Panc1 (cell line): ENCODE measurements at regions not wholly inside any gene's neighbourhood (a gene's known extent, or its start where the extent isn't known, plus 50 kb on each side); places are given as distances from the start of the nearest gene placed in this dataset.

Source experiments
- ATAC-seq: fragments of 200-7000 bp; cut with Tn5 transposase; 2 replicates; pipeline ENCODE4 v1.9.1; 2020; ENCODE audit warnings: mild to moderate bottlenecking, moderate library complexity
- BruUV-seq: library from RNA; stranded (reverse); fragments of 400-500 nt; replicated peaks from 2 replicates; lab custom pipeline; 2021; lab: Mats Ljungman, UMichigan
- CTCF ChIA-PET: fragments of 300-600 bp; sonication (Branson Sonifier 250); formaldehyde crosslinking; loops from one replicate; lab custom pipeline; 2022; ENCODE audit warnings: antibody characterized with exemption; lab: Charles Lee
- POLR2A ChIA-PET: fragments of 300-600 bp; sonication (Branson Sonifier 250); formaldehyde crosslinking; loops from one replicate; lab custom pipeline; 2022; ENCODE audit warnings: antibody characterized with exemption; lab: Charles Lee
- DNase-seq: peaks from one replicate; pipeline ENCODE4 v3.0.0-alpha.2; 2010; ENCODE audit warnings: low read depth, low spot score
- H3K27ac ChIP-seq: 2 replicates; pipeline ENCODE4 v1.5.1; 2011; ENCODE audit warnings: mild to moderate bottlenecking, low read length, inconsistent platforms
- H3K27me3 ChIP-seq: fragments of 200-500 bp; sonication (Bioruptor generic); 2 replicates; pipeline ENCODE4 v1.6.0; 2014; ENCODE audit warnings: low read length, inconsistent platforms; ENCODE audit not compliant: control insufficient read depth, insufficient read depth
- H3K36me3 ChIP-seq: fragments of 200-500 bp; sonication (Bioruptor generic); 2 replicates; pipeline ENCODE4 v1.5.1; 2014; ENCODE audit warnings: inconsistent platforms, mild to moderate bottlenecking, low read length, moderate library complexity; ENCODE audit not compliant: control insufficient read depth, insufficient read depth
- H3K4me1 ChIP-seq: 2 replicates; pipeline ENCODE4 v1.5.1; 2011; ENCODE audit warnings: inconsistent platforms, mild to moderate bottlenecking, low read length, moderate library complexity; ENCODE audit not compliant: control insufficient read depth, insufficient read depth
- H3K4me3 ChIP-seq, 2 experiments: 2 replicates each; pipeline ENCODE4 v1.5.1; 2011 to 2012; ENCODE audit warnings: low read depth in 2 of 2, low read length in 2 of 2, mild to moderate bottlenecking in 2 of 2, inconsistent platforms in 1 of 2, moderate library complexity in 1 of 2
- H3K9me3 ChIP-seq: fragments of 200-500 bp; sonication (Bioruptor generic); 2 replicates; pipeline ENCODE4 v1.5.1; 2014; ENCODE audit warnings: low read depth, mild to moderate bottlenecking, inconsistent platforms, low read length, moderate library complexity; ENCODE audit not compliant: control insufficient read depth, insufficient read depth
- POLR2AphosphoS5 ChIP-seq: IDR thresholded peaks from 2 replicates; pipeline ENCODE4 v1.6.1; 2012; ENCODE audit warnings: mild to moderate bottlenecking, low read depth, low read length, moderate library complexity
- SIN3A ChIP-seq: IDR thresholded peaks from 2 replicates; pipeline ENCODE4 v1.6.1; 2012; ENCODE audit warnings: low read depth, mild to moderate bottlenecking, low read length, moderate library complexity, borderline replicate concordance; ENCODE audit not compliant: insufficient read depth
- TCF7L2 ChIP-seq: IDR thresholded peaks from 2 replicates; pipeline ENCODE4 v1.6.1; 2011; ENCODE audit warnings: mild to moderate bottlenecking, low read depth, low read length, inconsistent platforms
- in situ Hi-C: cut with HindIII; loops from 2 replicates; pipeline ENCODE4 v1.10.0; 2016; ENCODE audit warnings: low sequenced_read_pairs, low pct_unique_long_range_greater_than_20kb
- intact Hi-C: fragments of 100-400 bp; cut with micrococcal nuclease; formaldehyde crosslinking; loops from one replicate; pipeline ENCODE4 v1.10.0; 2022; ENCODE audit not compliant: unreplicated experiment
- TF ChIP-seq, protein P1 (sequence below): fragments of 450-650 bp; IDR thresholded peaks from 2 replicates; pipeline ENCODE4 v1.5.1; 2017; ENCODE audit warnings: mild to moderate bottlenecking
- TF ChIP-seq, protein P2 (sequence below), 2 experiments: IDR thresholded peaks; 2 replicates each; pipeline ENCODE4 v1.6.1; 2011 to 2012; ENCODE audit warnings: low read depth in 2 of 2, control low read depth in 1 of 2, low read length in 1 of 2, mild to moderate bottlenecking in 1 of 2, moderate library complexity in 1 of 2; ENCODE audit not compliant: insufficient read depth in 1 of 2

DNA sequence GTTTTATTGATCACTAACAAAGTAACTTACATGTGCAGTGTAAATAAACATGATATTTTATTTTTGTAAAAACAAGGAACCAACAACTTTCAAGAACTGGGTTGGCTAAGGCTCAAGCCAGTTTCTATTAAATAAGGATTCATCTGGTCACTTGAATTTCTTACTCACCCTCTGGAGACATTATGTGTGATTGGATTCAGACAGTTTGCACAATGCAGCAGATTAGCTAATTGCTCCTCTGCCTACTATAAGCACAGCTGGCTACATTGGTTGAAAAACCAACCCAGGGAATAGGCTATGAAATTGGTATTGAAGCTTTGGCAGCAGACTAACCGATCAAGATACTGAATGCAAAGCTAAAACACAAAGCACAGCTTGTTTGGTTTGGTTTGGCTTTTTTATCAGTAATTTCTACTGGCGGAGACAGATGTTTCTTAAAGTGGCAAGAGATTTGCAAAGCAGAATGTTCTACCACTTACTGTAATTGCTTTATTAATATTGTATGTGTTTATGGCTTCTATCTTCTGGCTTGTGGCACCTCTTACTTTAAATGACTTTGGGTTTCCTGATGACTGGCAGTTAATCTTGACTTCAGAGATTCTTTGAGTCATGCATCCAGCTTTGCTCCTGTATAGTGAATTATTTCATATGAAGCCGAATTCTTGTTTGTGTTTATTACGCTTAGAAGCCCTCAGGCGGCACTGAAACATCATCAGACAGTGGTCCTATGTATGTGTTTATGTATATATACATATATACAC lies 231.5 kb downstream of the MPDZ start:
- intact Hi-C loops: no loop called here
- DNase-seq: no peak
- Histone ChIP-seq H3K27ac (no peak overlapping the region), H3K4me3 (no peak overlapping the region), H3K9me3 (no peaks in the 10 kb centered on the region), H3K4me1 (no peaks in the 10 kb centered on the region), H3K27me3 (no peaks in the 10 kb centered on the region), H3K36me3 (no peaks in the 10 kb centered on the region)
- ChIA-PET CTCF (no interaction called here), POLR2A (no interaction called here)
- TF ChIP-seq, protein P1, sequence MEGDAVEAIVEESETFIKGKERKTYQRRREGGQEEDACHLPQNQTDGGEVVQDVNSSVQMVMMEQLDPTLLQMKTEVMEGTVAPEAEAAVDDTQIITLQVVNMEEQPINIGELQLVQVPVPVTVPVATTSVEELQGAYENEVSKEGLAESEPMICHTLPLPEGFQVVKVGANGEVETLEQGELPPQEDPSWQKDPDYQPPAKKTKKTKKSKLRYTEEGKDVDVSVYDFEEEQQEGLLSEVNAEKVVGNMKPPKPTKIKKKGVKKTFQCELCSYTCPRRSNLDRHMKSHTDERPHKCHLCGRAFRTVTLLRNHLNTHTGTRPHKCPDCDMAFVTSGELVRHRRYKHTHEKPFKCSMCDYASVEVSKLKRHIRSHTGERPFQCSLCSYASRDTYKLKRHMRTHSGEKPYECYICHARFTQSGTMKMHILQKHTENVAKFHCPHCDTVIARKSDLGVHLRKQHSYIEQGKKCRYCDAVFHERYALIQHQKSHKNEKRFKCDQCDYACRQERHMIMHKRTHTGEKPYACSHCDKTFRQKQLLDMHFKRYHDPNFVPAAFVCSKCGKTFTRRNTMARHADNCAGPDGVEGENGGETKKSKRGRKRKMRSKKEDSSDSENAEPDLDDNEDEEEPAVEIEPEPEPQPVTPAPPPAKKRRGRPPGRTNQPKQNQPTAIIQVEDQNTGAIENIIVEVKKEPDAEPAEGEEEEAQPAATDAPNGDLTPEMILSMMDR: no peak
- TF ChIP-seq, protein P2, sequence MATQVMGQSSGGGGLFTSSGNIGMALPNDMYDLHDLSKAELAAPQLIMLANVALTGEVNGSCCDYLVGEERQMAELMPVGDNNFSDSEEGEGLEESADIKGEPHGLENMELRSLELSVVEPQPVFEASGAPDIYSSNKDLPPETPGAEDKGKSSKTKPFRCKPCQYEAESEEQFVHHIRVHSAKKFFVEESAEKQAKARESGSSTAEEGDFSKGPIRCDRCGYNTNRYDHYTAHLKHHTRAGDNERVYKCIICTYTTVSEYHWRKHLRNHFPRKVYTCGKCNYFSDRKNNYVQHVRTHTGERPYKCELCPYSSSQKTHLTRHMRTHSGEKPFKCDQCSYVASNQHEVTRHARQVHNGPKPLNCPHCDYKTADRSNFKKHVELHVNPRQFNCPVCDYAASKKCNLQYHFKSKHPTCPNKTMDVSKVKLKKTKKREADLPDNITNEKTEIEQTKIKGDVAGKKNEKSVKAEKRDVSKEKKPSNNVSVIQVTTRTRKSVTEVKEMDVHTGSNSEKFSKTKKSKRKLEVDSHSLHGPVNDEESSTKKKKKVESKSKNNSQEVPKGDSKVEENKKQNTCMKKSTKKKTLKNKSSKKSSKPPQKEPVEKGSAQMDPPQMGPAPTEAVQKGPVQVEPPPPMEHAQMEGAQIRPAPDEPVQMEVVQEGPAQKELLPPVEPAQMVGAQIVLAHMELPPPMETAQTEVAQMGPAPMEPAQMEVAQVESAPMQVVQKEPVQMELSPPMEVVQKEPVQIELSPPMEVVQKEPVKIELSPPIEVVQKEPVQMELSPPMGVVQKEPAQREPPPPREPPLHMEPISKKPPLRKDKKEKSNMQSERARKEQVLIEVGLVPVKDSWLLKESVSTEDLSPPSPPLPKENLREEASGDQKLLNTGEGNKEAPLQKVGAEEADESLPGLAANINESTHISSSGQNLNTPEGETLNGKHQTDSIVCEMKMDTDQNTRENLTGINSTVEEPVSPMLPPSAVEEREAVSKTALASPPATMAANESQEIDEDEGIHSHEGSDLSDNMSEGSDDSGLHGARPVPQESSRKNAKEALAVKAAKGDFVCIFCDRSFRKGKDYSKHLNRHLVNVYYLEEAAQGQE (IDR thresholded peaks at IDR 0.05; ENCODE audit: insufficient read depth in 1 of 2, low read depth in 2 of 2, low read length in 1 of 2): no peak
- no peak for TF ChIP-seq TCF7L2
- TF ChIP-seq POLR2AphosphoS5: no peak
- TF ChIP-seq SIN3A: no peak
- in situ Hi-C loops: no loop called here
- no TSS peak for BruUV-seq
- ATAC-seq: no peak

DNA sequence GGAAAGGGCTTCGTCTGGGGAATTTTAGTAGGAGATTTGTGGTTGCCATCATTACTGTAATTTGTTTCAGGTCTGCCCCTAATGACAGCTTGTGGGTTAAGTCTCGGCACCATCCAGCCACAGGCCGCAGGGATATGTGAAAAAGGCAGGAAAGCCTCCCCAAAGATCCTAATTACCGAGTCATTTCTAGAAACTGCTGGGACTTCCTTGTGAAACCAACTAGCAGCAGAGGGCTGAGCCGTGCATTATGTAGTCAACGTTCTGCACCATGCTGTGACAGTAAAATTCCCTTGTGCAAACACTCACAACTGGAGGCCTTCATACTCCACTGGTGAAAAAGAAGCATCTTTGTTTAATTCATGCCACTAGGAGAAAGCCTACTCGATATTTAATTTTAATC lies 230.3 kb downstream of the MPDZ start:
- CTCF ChIA-PET: no interaction called here
- in situ Hi-C loops: no loop called here
- Histone ChIP-seq H3K9me3 (no peaks in the 10 kb centered on the region), H3K4me3 (no peak overlapping the region), H3K27ac (no peak overlapping the region), H3K36me3 (no peaks in the 10 kb centered on the region), H3K4me1 (no peaks in the 10 kb centered on the region), H3K27me3 (no peaks in the 10 kb centered on the region)
- ATAC-seq (no peak), DNase-seq (no peak)
- intact Hi-C loops: no loop called here
- TF ChIP-seq SIN3A: no peak
- TF ChIP-seq POLR2AphosphoS5: no peak
- TF ChIP-seq, protein P2 (IDR thresholded peaks at IDR 0.05; ENCODE audit: insufficient read depth in 1 of 2, low read depth in 2 of 2, low read length in 1 of 2): no peak
- TF ChIP-seq, protein P1: no peak
- TF ChIP-seq TCF7L2: no peak
- POLR2A ChIA-PET: no interaction called here
- no TSS peak for BruUV-seq
